H9 (cell line): ENCODE measurements at regions not wholly inside any gene's neighbourhood (a gene's known extent, or its start where the extent isn't known, plus 50 kb on each side); places are given as distances from the start of the nearest gene placed in this dataset.

ENCODE experiments used
- DNase-seq: peaks from one replicate; pipeline ENCODE4 v3.0.0-alpha.2; 2017
- H2AFZ ChIP-seq: one replicate; pipeline ENCODE4 v1.6.1; 2013; ENCODE audit warnings: mild to moderate bottlenecking, low read length, control low read depth, moderate library complexity
- H2AK5ac ChIP-seq: 2 replicates; pipeline ENCODE4 v1.6.1; 2013; ENCODE audit warnings: low read length, control low read depth, mixed read lengths; ENCODE audit not compliant: insufficient read length
- H2BK120ac ChIP-seq: one replicate; pipeline ENCODE4 v1.6.1; 2013; ENCODE audit warnings: low read depth, mild to moderate bottlenecking, low read length, control low read depth, inconsistent platforms; ENCODE audit not compliant: poor library complexity, severe bottlenecking
- H2BK12ac ChIP-seq: 2 replicates; pipeline ENCODE4 v1.6.1; 2013; ENCODE audit warnings: low read length, control low read depth, mixed read lengths, low read depth; ENCODE audit not compliant: insufficient read length
- H2BK15ac ChIP-seq: 2 replicates; pipeline ENCODE4 v1.6.1; 2013; ENCODE audit warnings: low read depth, low read length, control low read depth
- H2BK20ac ChIP-seq: one replicate; pipeline ENCODE4 v1.6.1; 2013; ENCODE audit warnings: low read depth, mild to moderate bottlenecking, low read length, control low read depth, inconsistent platforms; ENCODE audit not compliant: poor library complexity, severe bottlenecking
- H2BK5ac ChIP-seq: 2 replicates; pipeline ENCODE4 v1.6.1; 2013; ENCODE audit warnings: low read length, control low read depth, mixed read lengths; ENCODE audit not compliant: insufficient read length
- H3K14ac ChIP-seq: 2 replicates; pipeline ENCODE4 v1.6.1; 2013; ENCODE audit warnings: low read length, control low read depth; ENCODE audit not compliant: insufficient read depth
- H3K18ac ChIP-seq: 2 replicates; pipeline ENCODE4 v1.6.1; 2013; ENCODE audit warnings: low read depth, mild to moderate bottlenecking, mixed read lengths, low read length, control low read depth; ENCODE audit not compliant: insufficient read length
- H3K23ac ChIP-seq: 2 replicates; pipeline ENCODE4 v1.6.1; 2013; ENCODE audit warnings: low read length, control low read depth, mixed read lengths, low read depth; ENCODE audit not compliant: insufficient read length
- H3K23me2 ChIP-seq: 2 replicates; pipeline ENCODE4 v1.6.1; 2013; ENCODE audit warnings: low read depth, mild to moderate bottlenecking, mixed read lengths, low read length, control low read depth; ENCODE audit not compliant: insufficient read length, poor library complexity, severe bottlenecking
- H3K27ac ChIP-seq: 2 replicates; pipeline ENCODE4 v1.5.1; 2013; ENCODE audit warnings: low read length, control low read depth, mixed read lengths, low read depth; ENCODE audit not compliant: insufficient read length
- H3K27me3 ChIP-seq: 2 replicates; pipeline ENCODE4 v1.6.1; 2013; ENCODE audit warnings: low read length, control low read depth, inconsistent platforms; ENCODE audit not compliant: insufficient read depth
- H3K4ac ChIP-seq: 2 replicates; pipeline ENCODE4 v1.6.1; 2013; ENCODE audit warnings: low read depth, mild to moderate bottlenecking, control low read depth, inconsistent platforms, low read length, moderate library complexity
- H3K4me1 ChIP-seq: 2 replicates; pipeline ENCODE4 v1.6.1; 2013; ENCODE audit warnings: low read length, control low read depth, inconsistent platforms; ENCODE audit not compliant: insufficient read depth
- H3K4me2 ChIP-seq: 2 replicates; pipeline ENCODE4 v1.6.1; 2013; ENCODE audit warnings: low read length, control low read depth, mixed read lengths; ENCODE audit not compliant: insufficient read length, insufficient read depth
- H3K56ac ChIP-seq: 2 replicates; pipeline ENCODE4 v1.6.1; 2013; ENCODE audit warnings: low read depth, mild to moderate bottlenecking, mixed read lengths, low read length, control low read depth; ENCODE audit not compliant: insufficient read length
- H3K79me1 ChIP-seq: 2 replicates; pipeline ENCODE4 v1.6.1; 2013; ENCODE audit warnings: low read depth, mild to moderate bottlenecking, moderate library complexity, low read length, control low read depth, inconsistent platforms; ENCODE audit not compliant: insufficient read depth, poor library complexity, severe bottlenecking
- H3K79me2 ChIP-seq: 2 replicates; pipeline ENCODE4 v1.6.1; 2013; ENCODE audit warnings: low read length, control low read depth, inconsistent platforms; ENCODE audit not compliant: insufficient read depth
- H3K9ac ChIP-seq: 2 replicates; pipeline ENCODE4 v1.6.1; 2013; ENCODE audit warnings: low read length, control low read depth, mixed read lengths; ENCODE audit not compliant: insufficient read length; ENCODE audit errors: extremely low read depth
- H3K9me3 ChIP-seq: one replicate; pipeline ENCODE4 v1.6.1; 2013; ENCODE audit warnings: low read depth, low read length, inconsistent platforms; ENCODE audit not compliant: control insufficient read depth
- H3T11ph ChIP-seq: one replicate; pipeline ENCODE4 v1.6.1; 2013; ENCODE audit warnings: mild to moderate bottlenecking, low read length, control low read depth, inconsistent platforms
- H4K20me1 ChIP-seq: one replicate; pipeline ENCODE4 v1.6.1; 2013; ENCODE audit not compliant: control insufficient read depth, insufficient read length, insufficient read depth
- H4K5ac ChIP-seq: 2 replicates; pipeline ENCODE4 v1.6.1; 2013; ENCODE audit warnings: low read depth, mild to moderate bottlenecking, mixed read lengths, low read length, control low read depth; ENCODE audit not compliant: insufficient read length
- H4K8ac ChIP-seq: replicated peaks from 2 replicates; pipeline ENCODE4 v1.6.1; 2013; ENCODE audit warnings: low read length, control low read depth, mixed read lengths, low read depth; ENCODE audit not compliant: insufficient read length
- H4K91ac ChIP-seq: 2 replicates; pipeline ENCODE4 v1.6.1; 2013; ENCODE audit warnings: low read depth, mild to moderate bottlenecking, moderate library complexity, mixed read lengths, low read length, control low read depth; ENCODE audit not compliant: insufficient read length
- H3K27ac Mint-ChIP-seq, 3 experiments: 2 replicates in 2 of 3; 3 replicates in 1 of 3; pipeline ENCODE4 v1.8.0; 2020 to 2021; ENCODE audit warnings: mixed read lengths in 3 of 3, mild to moderate bottlenecking in 1 of 3, moderate library complexity in 1 of 3
- H3K27me3 Mint-ChIP-seq: 2 replicates; pipeline ENCODE4 v1.8.0; 2021; ENCODE audit warnings: low read depth, mild to moderate bottlenecking, moderate library complexity, mixed read lengths
- H3K36me3 Mint-ChIP-seq, 3 experiments: 2 replicates in 2 of 3; 3 replicates in 1 of 3; pipeline ENCODE4 v1.8.0; 2020 to 2021; ENCODE audit warnings: low read depth in 3 of 3, mixed read lengths in 3 of 3; ENCODE audit not compliant: insufficient read depth in 1 of 3
- H3K4me1 Mint-ChIP-seq, 2 experiments: 2 replicates each; pipeline ENCODE4 v1.8.0; 2020; ENCODE audit warnings: mixed read lengths in 2 of 2
- H3K4me3 Mint-ChIP-seq, 2 experiments: 2 replicates in 1 of 2; 3 replicates in 1 of 2; pipeline ENCODE4 v1.8.0; 2020 to 2021; ENCODE audit warnings: mild to moderate bottlenecking in 2 of 2, mixed read lengths in 2 of 2, moderate library complexity in 1 of 2
- H3K9me3 Mint-ChIP-seq, 2 experiments: 2 replicates in 1 of 2; 3 replicates in 1 of 2; pipeline ENCODE4 v1.8.0; 2020; ENCODE audit warnings: mild to moderate bottlenecking in 2 of 2, mixed read lengths in 2 of 2, moderate library complexity in 1 of 2
- CTCF ChIP-seq: fragments of 200-600 bp; sonication (generic); conservative IDR thresholded peaks from 3 replicates; pipeline ENCODE4 v1.8.0; 2021; ENCODE audit warnings: antibody characterized with exemption, mild to moderate bottlenecking
- WGBS: extraction: QIAGEN DNeasy Blood & Tissue Kit; methylation state at CpG from one replicate; pipeline ENCODE4 v1.1.7; 2013; ENCODE audit warnings: missing lambda C conversion rate, low lambda C conversion rate, mixed read lengths; ENCODE audit not compliant: insufficient read length; ENCODE audit errors: extremely low coverage; 5-methylcytosine and 5-hydroxymethylcytosine counted together

- Histone ChIP-seq H4K5ac (no peak overlapping the region), H3K27me3 (no peaks in the 10 kb centered on the region), H3T11ph (no peak overlapping the region), H2BK5ac (no peak overlapping the region), H2AFZ (no peak overlapping the region), H3K27ac (no peak overlapping the region), H3K4me2 (no peak overlapping the region), H3K79me1 (no peaks in the 10 kb centered on the region), H4K91ac (no peak overlapping the region), H3K14ac (no peak overlapping the region), H2BK20ac (no peak overlapping the region), H4K8ac (no peak overlapping the region), H2AK5ac (no peak overlapping the region), H3K79me2 (no peaks in the 10 kb centered on the region), H3K4me1 (peaks cover 10% of the 10 kb centered on the region; the same call in 1 of the 2 replicates), H3K9ac (no peak overlapping the region), H3K56ac (no peak overlapping the region), H3K18ac (no peak overlapping the region), H3K23me2 (no peaks in the 10 kb centered on the region), H2BK12ac (no peak overlapping the region), H2BK15ac (no peak overlapping the region), H3K4ac (no peak overlapping the region), H3K23ac (no peak overlapping the region), H2BK120ac (no peak overlapping the region), H3K9me3 (no peaks in the 10 kb centered on the region), H4K20me1 (no peaks in the 10 kb centered on the region)
- H3K27me3 Mint-ChIP-seq: no peaks in the 10 kb centered on the region
- H3K4me3 Mint-ChIP-seq: no peak overlapping the region
- WGBS: no CpG with 5 or more reads among the region's 3 CpGs
- DNase-seq: no peak
- no peaks in the 10 kb centered on the region for H3K9me3 Mint-ChIP-seq
- no peak overlapping the region for H3K27ac Mint-ChIP-seq
- TF ChIP-seq CTCF: no peak
- no peaks in the 10 kb centered on the region for H3K36me3 Mint-ChIP-seq
- peaks cover 23 to 35% of the 10 kb centered on the region in 2 experiments for H3K4me1 Mint-ChIP-seq
Measured at GRCh38 chr2:58916063-58916462, 674.9 kb upstream of the FANCL start.
